Astrocyte (in vitro differentiated cells and primary cell): ENCODE measurements at regions not wholly inside any gene's neighbourhood (a gene's known extent, or its start where the extent isn't known, plus 50 kb on each side); places are given as distances from the start of the nearest gene placed in this dataset.

Source experiments
- DNase-seq: peaks from one replicate; pipeline ENCODE4 v3.0.0-alpha.2; 2010; ENCODE audit warnings: low read depth
- FAIRE-seq: peaks from 2 replicates; lab custom pipeline; 2011; peaks lifted over from hg19 to GRCh38; lab: Jason Lieb, UNC
- H2AFZ ChIP-seq: 2 replicates; pipeline ENCODE4 v1.6.0; 2012; ENCODE audit warnings: low read depth, low read length, inconsistent platforms
- H3K27ac ChIP-seq: 2 replicates; pipeline ENCODE4 v1.5.1; 2011; ENCODE audit warnings: low read depth, low read length, inconsistent platforms
- H3K27me3 ChIP-seq: 2 replicates; pipeline ENCODE4 v1.6.0; 2011; ENCODE audit warnings: low read length, inconsistent platforms; ENCODE audit not compliant: insufficient read depth
- H3K36me3 ChIP-seq: 2 replicates; pipeline ENCODE4 v1.5.1; 2011; ENCODE audit warnings: low read length, inconsistent platforms; ENCODE audit not compliant: insufficient read depth
- H3K4me1 ChIP-seq: 2 replicates; pipeline ENCODE4 v1.5.1; 2011; ENCODE audit warnings: low read length, inconsistent platforms; ENCODE audit not compliant: insufficient read depth
- H3K4me2 ChIP-seq: 2 replicates; pipeline ENCODE4 v1.6.0; 2012; ENCODE audit warnings: low read length, inconsistent platforms
- H3K4me3 ChIP-seq: 2 replicates; pipeline ENCODE4 v1.5.1; 2011; ENCODE audit warnings: low read depth, mild to moderate bottlenecking, low read length, inconsistent platforms; ENCODE audit not compliant: insufficient read depth
- H3K79me2 ChIP-seq: 2 replicates; pipeline ENCODE4 v1.6.0; 2012; ENCODE audit warnings: mild to moderate bottlenecking, low read length, inconsistent platforms; ENCODE audit not compliant: insufficient read depth
- H3K9ac ChIP-seq: 2 replicates; pipeline ENCODE4 v1.6.0; 2012; ENCODE audit warnings: mild to moderate bottlenecking, low read length, inconsistent platforms
- H3K9me3 ChIP-seq: 2 replicates; pipeline ENCODE4 v1.5.1; 2012; ENCODE audit warnings: low read depth, mild to moderate bottlenecking, low read length, inconsistent platforms; ENCODE audit not compliant: insufficient read depth
- H4K20me1 ChIP-seq: 2 replicates; pipeline ENCODE4 v1.6.0; 2012; ENCODE audit warnings: low read length, inconsistent platforms; ENCODE audit not compliant: insufficient read depth
- H3K27ac Mint-ChIP-seq: one replicate; pipeline ENCODE4 v1.8.0; 2021; ENCODE audit warnings: mild to moderate bottlenecking, mixed read lengths; ENCODE audit not compliant: unreplicated experiment
- H3K27me3 Mint-ChIP-seq: one replicate; pipeline ENCODE4 v1.8.0; 2021; ENCODE audit warnings: low read depth, mixed read lengths; ENCODE audit not compliant: unreplicated experiment
- H3K36me3 Mint-ChIP-seq: one replicate; pipeline ENCODE4 v1.8.0; 2021; ENCODE audit warnings: low read depth, mixed read lengths; ENCODE audit not compliant: unreplicated experiment
- H3K4me1 Mint-ChIP-seq: one replicate; pipeline ENCODE4 v1.8.0; 2021; ENCODE audit warnings: low read depth, mixed read lengths; ENCODE audit not compliant: unreplicated experiment
- H3K4me3 Mint-ChIP-seq: one replicate; pipeline ENCODE4 v1.8.0; 2021; ENCODE audit warnings: mild to moderate bottlenecking, moderate library complexity, mixed read lengths; ENCODE audit not compliant: unreplicated experiment
- H3K9me3 Mint-ChIP-seq: one replicate; pipeline ENCODE4 v1.8.0; 2021; ENCODE audit warnings: mild to moderate bottlenecking, mixed read lengths; ENCODE audit not compliant: unreplicated experiment
- EZH2 ChIP-seq: IDR thresholded peaks from 2 replicates; pipeline ENCODE4 v1.6.1; 2012; ENCODE audit warnings: mild to moderate bottlenecking, low read length, inconsistent platforms; ENCODE audit not compliant: insufficient read depth
- TF ChIP-seq, protein P1 (sequence below): IDR thresholded peaks from 2 replicates; pipeline ENCODE4 v1.5.1; 2011; ENCODE audit warnings: low read depth, mild to moderate bottlenecking, inconsistent platforms, low read length, moderate library complexity; ENCODE audit not compliant: insufficient read depth

GRCh38 chr7:157472311-157473050, 135.7 kb downstream of the DNAJB6 start:
- no peak for TF ChIP-seq EZH2
- TF ChIP-seq, protein P1, sequence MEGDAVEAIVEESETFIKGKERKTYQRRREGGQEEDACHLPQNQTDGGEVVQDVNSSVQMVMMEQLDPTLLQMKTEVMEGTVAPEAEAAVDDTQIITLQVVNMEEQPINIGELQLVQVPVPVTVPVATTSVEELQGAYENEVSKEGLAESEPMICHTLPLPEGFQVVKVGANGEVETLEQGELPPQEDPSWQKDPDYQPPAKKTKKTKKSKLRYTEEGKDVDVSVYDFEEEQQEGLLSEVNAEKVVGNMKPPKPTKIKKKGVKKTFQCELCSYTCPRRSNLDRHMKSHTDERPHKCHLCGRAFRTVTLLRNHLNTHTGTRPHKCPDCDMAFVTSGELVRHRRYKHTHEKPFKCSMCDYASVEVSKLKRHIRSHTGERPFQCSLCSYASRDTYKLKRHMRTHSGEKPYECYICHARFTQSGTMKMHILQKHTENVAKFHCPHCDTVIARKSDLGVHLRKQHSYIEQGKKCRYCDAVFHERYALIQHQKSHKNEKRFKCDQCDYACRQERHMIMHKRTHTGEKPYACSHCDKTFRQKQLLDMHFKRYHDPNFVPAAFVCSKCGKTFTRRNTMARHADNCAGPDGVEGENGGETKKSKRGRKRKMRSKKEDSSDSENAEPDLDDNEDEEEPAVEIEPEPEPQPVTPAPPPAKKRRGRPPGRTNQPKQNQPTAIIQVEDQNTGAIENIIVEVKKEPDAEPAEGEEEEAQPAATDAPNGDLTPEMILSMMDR: no peak
- DNase-seq (no peak), FAIRE-seq (no peak)
- Histone ChIP-seq H3K4me1 (no peaks in the 10 kb centered on the region), H3K27ac (no peak overlapping the region), H3K9me3 (peaks cover 3% of the 10 kb centered on the region), H3K4me2 (no peak overlapping the region), H4K20me1 (no peaks in the 10 kb centered on the region), H3K79me2 (no peaks in the 10 kb centered on the region), H2AFZ (no peak overlapping the region), H3K36me3 (no peaks in the 10 kb centered on the region), H3K4me3 (no peak overlapping the region), H3K9ac (no peak overlapping the region), H3K27me3 (no peaks in the 10 kb centered on the region)
- Mint-ChIP-seq H3K27me3 (peaks cover 2% of the 10 kb centered on the region), H3K4me3 (no peak overlapping the region), H3K36me3 (no peaks in the 10 kb centered on the region), H3K9me3 (peaks cover 18% of the 10 kb centered on the region), H3K4me1 (no peaks in the 10 kb centered on the region), H3K27ac (no peak overlapping the region)

DNA sequence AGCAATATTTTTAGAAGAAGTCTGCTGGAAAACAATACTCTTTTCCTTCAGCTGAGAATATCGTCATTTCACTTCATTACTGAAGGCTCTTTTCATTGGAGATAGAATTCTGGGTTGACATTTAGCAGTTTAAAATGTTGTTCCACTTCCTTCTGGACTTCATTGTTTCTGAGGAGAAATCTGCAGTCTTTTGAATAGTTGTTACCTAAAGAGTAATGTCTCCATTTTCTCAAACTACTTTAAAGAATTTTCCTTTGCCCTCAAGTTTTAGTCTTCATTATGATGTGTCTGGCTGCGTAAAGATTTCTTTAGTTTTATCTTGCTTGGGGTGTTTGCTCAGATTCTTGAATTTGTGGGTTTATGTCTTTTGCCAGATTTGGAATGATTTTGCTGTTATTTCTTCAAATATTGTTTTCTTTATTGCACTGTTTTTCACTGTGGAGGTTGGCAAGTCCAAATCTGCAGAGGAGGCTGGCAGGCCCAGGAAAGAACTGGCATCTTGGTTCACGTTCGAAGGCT, 136.3 kb downstream of the DNAJB6 start:
- Histone ChIP-seq H3K9ac (no peak overlapping the region), H4K20me1 (no peaks in the 10 kb centered on the region), H2AFZ (no peak overlapping the region), H3K4me2 (no peak overlapping the region), H3K36me3 (no peaks in the 10 kb centered on the region), H3K27ac (no peak overlapping the region), H3K79me2 (no peaks in the 10 kb centered on the region), H3K9me3 (peaks cover 3% of the 10 kb centered on the region), H3K4me3 (no peak overlapping the region), H3K27me3 (no peaks in the 10 kb centered on the region), H3K4me1 (no peaks in the 10 kb centered on the region)
- TF ChIP-seq EZH2: no peak
- TF ChIP-seq, protein P1: no peak
- DNase-seq: no peak
- H3K27me3 Mint-ChIP-seq: peaks cover 2% of the 10 kb centered on the region
- no peak overlapping the region for H3K27ac Mint-ChIP-seq
- peaks cover 20% of the 10 kb centered on the region for H3K9me3 Mint-ChIP-seq
- no peaks in the 10 kb centered on the region for H3K36me3 Mint-ChIP-seq
- H3K4me3 Mint-ChIP-seq: no peak overlapping the region
- no peaks in the 10 kb centered on the region for H3K4me1 Mint-ChIP-seq
- FAIRE-seq: no peak

DNA sequence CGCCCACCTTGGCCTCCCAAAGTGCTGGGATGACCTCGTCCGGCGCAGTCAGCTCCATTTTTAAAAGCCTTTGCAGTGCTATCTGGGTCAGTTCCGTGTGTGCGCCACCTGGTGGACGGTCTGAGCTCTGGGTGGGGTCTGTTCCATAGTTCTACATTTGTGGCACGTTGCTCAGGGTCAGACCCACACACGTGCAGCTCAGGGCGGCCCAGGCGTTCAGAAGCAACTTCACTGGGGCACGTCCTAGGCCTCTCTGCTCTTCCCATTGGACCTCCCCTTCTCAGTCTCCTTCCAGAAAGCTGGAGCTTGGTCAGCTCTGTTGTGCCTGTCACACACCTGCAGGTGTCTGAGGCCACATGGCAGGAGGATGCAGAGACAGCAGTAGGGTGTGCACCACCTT, 137.9 kb downstream of the DNAJB6 start:
- Histone ChIP-seq H3K27me3 (no peaks in the 10 kb centered on the region), H3K79me2 (no peaks in the 10 kb centered on the region), H3K9ac (no peak overlapping the region), H3K4me1 (no peaks in the 10 kb centered on the region), H3K36me3 (no peaks in the 10 kb centered on the region), H3K4me3 (no peak overlapping the region), H3K9me3 (peaks cover 3% of the 10 kb centered on the region), H2AFZ (no peak overlapping the region), H3K27ac (no peak overlapping the region), H3K4me2 (no peak overlapping the region), H4K20me1 (no peaks in the 10 kb centered on the region)
- DNase-seq (no peak), FAIRE-seq (no peak)
- TF ChIP-seq, protein P1: no peak
- TF ChIP-seq EZH2: no peak
- H3K27ac Mint-ChIP-seq: no peak overlapping the region
- no peak overlapping the region for H3K4me3 Mint-ChIP-seq
- peaks cover 23% of the 10 kb centered on the region for H3K9me3 Mint-ChIP-seq
- no peaks in the 10 kb centered on the region for H3K4me1 Mint-ChIP-seq
- peaks cover 2% of the 10 kb centered on the region for H3K27me3 Mint-ChIP-seq
- H3K36me3 Mint-ChIP-seq: no peaks in the 10 kb centered on the region
